ENCODE measurements at regions not wholly inside any gene's neighbourhood (a gene's known extent, or its start where the extent isn't known, plus 50 kb on each side); places are given as distances from the start of the nearest gene placed in this dataset.

DNA sequence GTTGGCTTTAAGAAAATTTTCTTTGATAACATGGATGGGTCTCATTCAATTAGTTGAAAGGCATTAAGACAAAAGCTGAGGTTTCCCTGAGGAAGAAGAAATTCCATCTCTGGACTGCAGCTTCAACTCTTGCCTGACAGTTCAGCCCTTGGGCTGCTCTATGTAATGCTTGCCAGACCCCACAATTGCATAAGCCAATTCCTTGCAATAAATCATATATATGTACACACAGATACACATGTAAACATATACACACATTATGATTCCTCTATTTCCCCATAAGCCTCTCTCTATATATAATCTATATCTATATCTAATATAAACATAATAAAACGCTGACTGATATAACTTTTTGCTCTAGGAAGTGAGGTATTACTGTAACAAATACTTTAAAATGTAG, 301.5 kb upstream of the PRMT6 start:
- TF ChIP-seq, protein P1, sequence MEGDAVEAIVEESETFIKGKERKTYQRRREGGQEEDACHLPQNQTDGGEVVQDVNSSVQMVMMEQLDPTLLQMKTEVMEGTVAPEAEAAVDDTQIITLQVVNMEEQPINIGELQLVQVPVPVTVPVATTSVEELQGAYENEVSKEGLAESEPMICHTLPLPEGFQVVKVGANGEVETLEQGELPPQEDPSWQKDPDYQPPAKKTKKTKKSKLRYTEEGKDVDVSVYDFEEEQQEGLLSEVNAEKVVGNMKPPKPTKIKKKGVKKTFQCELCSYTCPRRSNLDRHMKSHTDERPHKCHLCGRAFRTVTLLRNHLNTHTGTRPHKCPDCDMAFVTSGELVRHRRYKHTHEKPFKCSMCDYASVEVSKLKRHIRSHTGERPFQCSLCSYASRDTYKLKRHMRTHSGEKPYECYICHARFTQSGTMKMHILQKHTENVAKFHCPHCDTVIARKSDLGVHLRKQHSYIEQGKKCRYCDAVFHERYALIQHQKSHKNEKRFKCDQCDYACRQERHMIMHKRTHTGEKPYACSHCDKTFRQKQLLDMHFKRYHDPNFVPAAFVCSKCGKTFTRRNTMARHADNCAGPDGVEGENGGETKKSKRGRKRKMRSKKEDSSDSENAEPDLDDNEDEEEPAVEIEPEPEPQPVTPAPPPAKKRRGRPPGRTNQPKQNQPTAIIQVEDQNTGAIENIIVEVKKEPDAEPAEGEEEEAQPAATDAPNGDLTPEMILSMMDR (IDR thresholded peaks at IDR 0.05; ENCODE audit: low read depth, low read length), result no peak
- no peak for DNase-seq (ENCODE audit: extremely low read depth, low read depth)

DNA sequence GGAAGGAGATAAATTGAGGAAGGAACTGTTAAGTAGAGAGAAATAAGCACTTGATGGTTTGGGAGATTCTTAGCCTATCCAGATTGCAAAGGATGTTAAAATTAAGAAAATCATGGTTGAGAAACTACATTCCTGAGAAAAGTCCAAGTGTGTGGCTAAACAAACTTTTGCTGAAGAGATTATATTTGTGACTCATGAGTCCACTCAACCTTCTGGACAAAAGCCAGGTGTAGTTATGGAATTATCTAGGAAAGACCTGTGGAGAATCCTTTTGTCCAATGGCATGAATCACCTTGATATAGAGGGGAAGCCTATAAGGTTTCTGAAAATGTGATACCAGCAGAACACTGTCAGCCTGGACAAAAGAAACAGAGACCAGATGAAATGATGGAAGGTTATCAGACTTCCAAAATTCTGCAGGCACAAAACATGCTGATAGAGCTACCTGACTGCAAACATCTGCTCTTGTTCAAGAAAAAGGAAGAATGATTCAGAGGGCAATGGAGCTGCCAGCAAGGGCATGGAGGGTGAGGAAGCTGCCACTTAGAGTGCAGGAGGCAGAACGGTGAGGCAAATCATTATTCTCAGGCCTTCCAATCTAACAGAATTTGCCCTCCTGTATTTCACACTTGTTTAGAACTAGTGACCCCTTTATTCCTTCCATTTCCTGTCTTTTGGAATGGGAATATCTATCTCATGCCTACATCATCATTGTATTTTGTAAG, 300.6 kb upstream of the PRMT6 start:
- peak; percentile 27 for DNase-seq (ENCODE audit: extremely low read depth, low read depth)
- TF ChIP-seq, protein P1 (IDR thresholded peaks at IDR 0.05; ENCODE audit: low read depth, low read length), result no peak

DNA sequence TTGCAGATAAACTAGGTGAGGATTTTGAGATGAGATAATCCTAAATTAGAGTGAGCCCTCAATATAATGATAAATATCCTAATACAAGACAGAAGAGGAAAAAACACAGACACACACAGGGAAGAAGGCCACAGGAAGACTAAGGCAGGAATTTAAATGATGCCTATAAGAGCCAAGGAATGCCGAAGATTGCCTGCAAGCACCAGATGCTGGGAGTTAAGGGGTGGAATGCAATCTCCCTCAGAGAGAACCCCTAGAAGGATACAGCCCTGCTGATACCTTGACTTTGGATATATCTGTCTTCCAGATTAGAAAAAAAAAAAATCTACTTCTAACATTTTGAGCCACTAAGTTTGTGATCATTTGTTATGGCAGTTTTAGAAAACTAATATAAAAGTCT, 299.7 kb upstream of the PRMT6 start:
- TF ChIP-seq, protein P1 (IDR thresholded peaks at IDR 0.05; ENCODE audit: low read depth, low read length), result no peak
- no peak for DNase-seq (ENCODE audit: extremely low read depth, low read depth)

DNA sequence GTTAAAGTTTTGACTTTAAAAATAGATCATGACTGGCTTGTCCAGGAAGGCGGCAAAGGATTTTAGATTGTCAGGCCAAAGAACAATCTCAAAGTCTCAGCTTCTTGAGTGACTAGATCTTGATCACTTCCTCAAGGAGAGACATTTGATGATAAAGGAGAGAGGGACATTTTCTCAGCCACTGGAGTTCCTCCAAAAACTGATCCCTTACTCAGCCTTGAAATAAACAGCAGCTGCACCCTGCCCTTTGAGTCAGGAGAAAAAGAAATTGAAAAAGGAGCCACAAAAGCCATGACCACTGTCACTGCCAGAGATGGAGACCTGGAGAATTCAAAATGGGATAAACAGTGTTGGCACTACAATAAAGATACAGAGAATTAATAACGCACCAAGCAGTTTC, 288.4 kb upstream of the PRMT6 start:
- no peak for DNase-seq (ENCODE audit: extremely low read depth, low read depth)
- TF ChIP-seq, protein P1 (IDR thresholded peaks at IDR 0.05; ENCODE audit: low read depth, low read length), result no peak

DNA sequence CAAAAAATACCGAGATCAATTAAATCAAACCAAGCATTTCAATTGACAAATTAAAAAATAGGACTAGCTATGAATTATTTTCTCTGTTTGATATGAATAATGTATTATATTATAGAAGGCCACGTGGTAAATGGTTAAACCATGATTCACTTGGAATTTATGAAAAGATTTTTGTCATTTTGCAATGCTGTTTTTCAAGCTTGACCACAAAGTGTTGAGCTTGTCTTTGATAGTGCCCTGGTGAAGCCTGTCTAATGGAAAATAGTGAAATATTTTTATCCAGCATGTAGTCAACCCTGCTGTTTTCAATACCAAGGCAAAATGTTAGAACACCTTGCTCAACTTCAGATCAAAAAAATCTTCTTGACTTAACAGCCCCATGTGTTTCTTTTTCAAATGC, 288.0 kb upstream of the PRMT6 start:
- DNase-seq (ENCODE audit: extremely low read depth, low read depth), result no peak

DNA sequence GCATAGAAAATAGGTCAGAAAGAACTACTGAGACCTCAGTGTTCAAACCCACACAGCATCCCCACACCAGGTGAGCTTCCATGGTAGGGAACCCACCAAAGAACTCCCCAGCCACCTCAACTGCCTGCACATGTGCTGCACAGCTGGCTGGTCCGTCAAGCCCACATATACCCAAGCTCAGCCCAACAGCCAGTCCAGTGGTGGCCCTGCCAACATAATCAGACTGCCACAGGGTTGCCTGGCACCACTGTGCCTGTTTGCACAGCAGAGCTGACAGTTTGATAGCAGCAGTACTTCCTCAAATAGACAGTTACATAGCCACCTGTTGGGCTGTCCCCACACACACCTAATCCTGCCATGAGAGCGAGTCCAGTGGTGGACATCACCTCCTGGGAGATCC, 283.3 kb upstream of the PRMT6 start:
- TF ChIP-seq, protein P1 (IDR thresholded peaks at IDR 0.05; ENCODE audit: low read depth, low read length), result no peak
- no peak for DNase-seq (ENCODE audit: extremely low read depth, low read depth)

More for the DNA sequence above, 288.0 kb upstream of the PRMT6 start:
- TF ChIP-seq, protein P1 (IDR thresholded peaks at IDR 0.05; ENCODE audit: low read depth, low read length), result no peak

DNA sequence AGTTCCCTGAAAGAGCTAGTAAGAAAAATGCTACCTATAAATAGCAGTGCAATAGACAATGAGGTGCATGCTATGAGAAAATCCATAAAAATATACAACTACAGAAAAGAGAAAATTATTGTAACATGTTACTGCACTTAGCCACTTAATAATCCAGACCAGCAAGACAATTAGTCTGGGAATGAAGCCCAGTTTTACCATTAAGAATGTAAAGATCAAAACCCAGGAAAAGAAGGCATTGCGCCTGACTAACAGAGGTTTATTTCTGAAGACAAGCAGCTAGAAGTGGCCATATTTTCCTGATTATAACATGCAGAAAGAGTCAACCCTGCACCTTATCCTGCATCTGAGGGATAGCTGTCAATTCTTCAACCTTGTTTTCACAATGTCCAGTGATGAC, 276.4 kb upstream of the PRMT6 start:
- TF ChIP-seq, protein P1 (IDR thresholded peaks at IDR 0.05; ENCODE audit: low read depth, low read length), result no peak
- DNase-seq (ENCODE audit: extremely low read depth, low read depth), result no peak
